ENCODE measurements at regions not wholly inside any gene's neighbourhood (a gene's known extent, or its start where the extent isn't known, plus 50 kb on each side); places are given as distances from the start of the nearest gene placed in this dataset.
"Not testable (repeated sequence)": the region's sequence is repeated elsewhere in the genome, so short reads cannot be mapped to it uniquely, and the experiment has no call there.

GRCh38 chr6:74609871-74610270, 596.0 kb downstream of the COL12A1 start:
- DNase-seq: no peak

- no peak for DNase-seq
These were observed 597.9 kb downstream of the COL12A1 start for GRCh38 chr6:74607934-74608333.

- DNase-seq: no peak
These were observed 598.4 kb downstream of the COL12A1 start for GRCh38 chr6:74607468-74607867.

GRCh38 chr6:74606582-74607071, 599.2 kb downstream of the COL12A1 start:
- DNase-seq: no peak

- no peak for DNase-seq
These were observed 599.8 kb downstream of the COL12A1 start for GRCh38 chr6:74605922-74606581.

DNA sequence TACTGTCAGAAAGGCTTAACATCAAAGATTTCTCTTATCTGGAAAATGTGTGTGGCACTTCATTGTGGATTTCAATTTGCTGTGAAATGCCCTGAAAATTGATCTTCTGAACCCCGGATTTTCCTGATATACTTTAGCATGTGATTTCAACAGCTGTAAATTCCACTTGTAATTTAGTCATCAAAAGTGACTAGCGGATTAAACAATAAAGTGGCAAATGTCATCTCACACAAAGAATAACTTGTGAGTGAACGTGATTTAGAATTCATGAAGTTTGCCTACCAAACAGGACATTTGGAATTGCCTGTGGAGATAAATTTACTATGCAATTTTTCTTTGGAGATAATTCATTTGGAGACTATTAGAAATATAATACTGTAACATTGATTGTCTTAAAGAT, 601.6 kb downstream of the COL12A1 start:
- DNase-seq: no peak

DNA sequence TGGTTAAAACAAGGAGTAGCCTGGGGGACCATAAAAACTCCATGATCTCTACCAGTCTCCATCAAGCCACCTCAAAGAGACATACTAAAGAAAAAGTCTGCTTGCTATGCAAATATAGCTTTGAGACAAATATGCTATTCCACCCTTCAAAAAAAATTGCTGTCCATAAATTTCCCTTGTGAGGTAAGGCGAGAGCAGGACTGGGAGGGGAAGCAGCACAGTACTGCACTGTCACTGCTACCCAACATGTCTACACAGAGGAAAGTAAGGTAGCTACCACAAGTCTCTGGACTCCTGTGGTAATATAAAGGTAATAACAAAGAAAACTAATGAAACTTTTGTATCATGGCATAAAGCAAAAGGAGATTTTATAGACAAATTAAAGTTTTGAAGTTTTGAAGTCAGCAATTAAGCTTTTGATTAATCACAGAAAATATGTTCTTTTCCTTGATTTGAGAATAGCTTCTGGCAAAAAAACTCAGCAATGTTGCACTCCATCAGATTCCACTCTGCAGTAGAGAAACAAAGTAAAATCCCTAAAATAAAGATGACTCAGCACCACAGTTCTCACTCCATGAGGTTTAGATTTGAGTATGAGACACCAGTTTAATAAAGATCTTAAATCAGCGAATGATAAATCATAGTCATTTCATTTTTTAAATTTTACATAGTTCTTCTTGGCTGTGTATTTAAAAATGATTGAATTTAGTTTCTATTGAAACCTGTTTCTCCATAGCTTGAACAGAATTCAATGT, 602.4 kb downstream of the COL12A1 start:
- DNase-seq: no peak

DNA sequence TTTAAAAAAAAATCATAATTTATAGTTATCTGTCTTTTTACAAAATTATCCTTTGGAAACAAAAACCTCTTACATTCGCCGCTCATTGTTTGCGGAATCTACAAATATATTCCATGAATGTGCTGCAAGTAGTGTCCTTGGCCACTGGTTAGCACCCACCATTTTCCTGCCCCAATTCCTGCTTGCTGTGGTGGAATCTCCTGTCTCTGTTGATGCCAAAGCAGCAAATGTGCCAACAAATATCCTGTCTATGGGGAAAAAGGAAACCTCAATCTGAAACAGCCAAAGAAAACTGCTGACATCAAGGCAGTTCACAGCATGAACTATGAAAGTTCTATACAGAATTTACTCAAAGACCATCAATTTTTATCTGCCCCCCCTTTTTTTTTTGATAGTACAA, 603.6 kb downstream of the COL12A1 start:
- DNase-seq: no peak

GRCh38 chr6:74598462-74599393, 607.1 kb downstream of the COL12A1 start:
- DNase-seq: no peak

GRCh38 chr6:74597840-74598239, 608.0 kb downstream of the COL12A1 start:
- DNase-seq: no peak

DNA sequence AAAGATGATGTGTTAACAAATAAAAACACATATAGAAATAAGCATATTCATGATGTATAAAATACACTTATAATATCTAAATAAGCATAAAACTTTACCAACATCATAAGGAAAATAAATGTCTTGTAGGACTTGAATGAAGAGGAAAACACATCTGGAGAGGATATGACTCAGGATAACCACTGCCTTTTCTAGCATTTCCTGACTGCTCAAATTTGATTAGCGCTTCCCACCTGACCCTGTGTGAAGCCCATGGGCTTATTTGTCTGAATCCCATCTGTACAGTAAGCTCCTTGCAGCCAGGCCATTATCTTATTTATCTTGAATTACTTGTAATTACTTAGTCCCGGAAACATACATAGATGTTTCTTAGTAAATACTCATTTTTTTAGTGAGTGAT, 608.6 kb downstream of the COL12A1 start:
- no peak for DNase-seq

DNA sequence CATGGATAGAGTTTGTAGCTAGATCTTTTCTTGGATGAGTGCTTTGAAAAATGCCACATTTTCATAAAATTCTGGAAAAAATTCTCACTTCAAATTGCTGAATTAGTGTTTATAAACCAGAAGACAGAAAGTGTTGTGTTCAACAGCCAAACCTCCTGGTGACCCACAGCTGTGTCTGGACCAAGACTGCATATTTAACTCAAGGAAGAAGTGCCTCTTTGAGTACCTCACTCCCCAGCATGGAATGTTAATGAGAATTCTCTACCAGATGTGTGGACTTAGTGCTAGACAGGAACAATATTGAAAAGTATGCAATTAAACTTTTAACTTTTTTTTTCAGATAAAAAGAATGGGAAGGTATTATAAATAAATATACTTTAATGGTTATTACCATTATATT, 609.3 kb downstream of the COL12A1 start:
- DNase-seq: no peak

DNA sequence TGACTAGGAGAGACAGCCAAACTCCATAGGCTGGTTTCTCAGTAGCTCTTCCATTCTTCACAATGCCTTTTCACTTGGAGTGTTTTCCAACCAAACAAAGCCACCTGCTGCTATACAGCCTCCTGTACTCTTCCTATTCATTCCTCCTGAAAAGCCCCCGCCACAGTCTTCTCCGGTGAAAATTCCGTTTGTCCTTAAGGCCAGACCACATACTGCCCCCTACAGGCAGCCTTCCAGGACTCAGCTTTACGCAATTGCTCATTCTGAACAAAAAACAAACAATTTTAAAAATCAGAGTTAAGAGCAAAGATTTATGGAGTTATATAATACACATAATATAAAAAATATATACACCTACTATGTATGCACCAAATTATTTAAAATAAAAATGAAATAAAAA, 611.5 kb downstream of the COL12A1 start:
- not testable (repeated sequence) for DNase-seq

- no peak for DNase-seq
These were observed 617.6 kb downstream of the COL12A1 start for GRCh38 chr6:74588094-74588832.

GRCh38 chr6:74587386-74587785, 618.5 kb downstream of the COL12A1 start:
- no peak for DNase-seq

DNA sequence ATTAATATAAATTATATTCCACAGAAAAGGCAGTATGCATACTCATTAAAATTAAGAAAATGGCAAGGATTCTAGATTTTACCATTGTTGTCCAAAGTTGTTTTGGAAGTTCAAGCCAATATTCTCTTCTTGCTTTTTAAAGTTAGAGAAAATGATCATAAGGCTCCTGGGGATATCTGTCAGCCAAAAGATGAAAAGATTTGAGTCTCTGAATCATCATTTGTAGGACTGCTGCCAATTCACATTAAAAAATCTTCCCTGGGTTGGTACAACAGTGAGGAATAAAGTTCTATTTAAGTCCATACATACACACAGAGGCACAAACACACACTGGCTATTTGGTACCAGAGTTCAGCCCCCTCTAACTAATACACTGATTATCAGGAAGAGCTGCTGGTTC, 620.1 kb downstream of the COL12A1 start:
- DNase-seq: no peak

DNA sequence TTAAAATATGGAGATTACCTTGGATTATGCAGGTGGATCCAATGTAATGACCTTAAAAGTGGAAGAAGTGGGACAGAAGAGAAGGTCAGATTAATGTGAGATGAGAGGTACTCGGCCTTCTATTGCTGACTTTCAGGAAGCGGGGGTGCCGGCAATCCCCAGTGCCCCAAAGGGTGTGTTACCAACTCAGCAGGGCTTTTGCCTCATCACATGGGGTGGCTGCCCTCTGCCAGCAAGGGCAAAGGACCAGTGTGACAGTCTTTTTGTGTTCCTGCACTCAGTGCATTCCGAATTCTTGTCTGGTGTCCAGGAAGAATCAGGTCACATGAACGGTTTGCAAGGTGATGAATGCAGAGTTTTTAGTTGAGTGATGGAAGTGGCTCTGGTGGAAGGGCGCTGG, 624.2 kb downstream of the COL12A1 start:
- no peak for DNase-seq

DNA sequence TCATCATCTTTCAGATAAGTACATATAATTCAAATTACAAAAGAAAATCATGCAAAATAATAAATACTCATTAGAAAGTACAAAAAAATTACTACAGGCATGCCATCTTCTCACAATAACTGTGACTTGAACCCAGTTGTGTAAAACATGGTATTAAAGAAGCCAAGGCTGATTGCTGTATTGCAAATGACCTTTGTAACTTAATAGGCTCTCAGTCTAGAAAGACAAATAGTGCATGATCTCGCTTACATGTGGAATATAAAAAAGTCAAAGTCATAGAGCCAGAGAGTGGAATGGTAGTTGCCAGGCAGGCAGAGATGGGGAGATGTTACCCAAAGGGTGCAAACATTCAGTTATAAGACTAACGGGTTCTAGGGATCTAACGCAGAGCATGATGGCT, 626.1 kb downstream of the COL12A1 start:
- no peak for DNase-seq

GRCh38 chr6:74579047-74579446, 626.8 kb downstream of the COL12A1 start:
- DNase-seq: no peak

DNA sequence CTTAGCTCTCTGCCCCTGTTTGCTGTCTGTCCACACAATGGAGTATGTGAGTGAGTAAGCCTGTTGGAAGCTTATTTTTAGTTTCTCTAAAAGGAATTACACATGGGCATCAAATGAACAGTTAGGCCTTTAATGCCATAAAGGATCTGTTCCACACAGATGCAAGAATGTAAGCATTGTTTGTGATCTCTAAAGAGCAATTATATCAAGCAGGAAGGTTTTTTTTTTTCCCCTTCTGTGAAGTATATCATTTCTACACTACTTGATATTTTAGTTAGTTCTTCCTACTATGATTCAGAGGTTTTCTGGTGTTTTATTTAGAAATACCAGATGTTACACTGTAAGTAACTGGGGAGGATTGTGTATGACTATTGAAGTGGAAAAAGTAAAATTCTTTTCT, 627.5 kb downstream of the COL12A1 start:
- DNase-seq: no peak

GRCh38 chr6:74577619-74578018, 628.2 kb downstream of the COL12A1 start:
- no peak for DNase-seq

GRCh38 chr6:74574794-74575193, 631.1 kb downstream of the COL12A1 start:
- no peak for DNase-seq

DNA sequence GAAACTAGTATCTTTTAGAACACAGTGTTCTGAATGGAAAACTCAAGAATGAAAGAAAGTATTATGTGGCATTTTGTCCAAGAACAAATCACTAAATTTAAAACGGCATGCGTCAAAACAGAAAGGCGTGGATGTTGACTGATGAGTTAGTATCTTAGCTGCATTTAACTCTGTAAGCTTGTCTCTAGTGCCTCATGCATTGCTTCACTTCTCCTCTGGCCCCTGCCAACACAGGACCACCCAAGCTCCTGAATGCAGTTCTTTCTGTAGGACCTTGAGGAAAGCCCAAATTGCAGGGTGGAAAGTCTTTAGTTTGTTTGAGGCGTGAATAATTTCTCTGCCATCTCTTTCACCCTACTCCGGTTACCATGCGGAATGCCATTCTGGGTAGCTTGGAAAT, 632.2 kb downstream of the COL12A1 start:
- no peak for DNase-seq
